MM.1S (cell line): ENCODE measurements at regions not wholly inside any gene's neighbourhood (a gene's known extent, or its start where the extent isn't known, plus 50 kb on each side); places are given as distances from the start of the nearest gene placed in this dataset.
"Not testable (repeated sequence)": the region's sequence is repeated elsewhere in the genome, so short reads cannot be mapped to it uniquely, and the experiment has no call there.

ENCODE experiments used
- DNase-seq: peaks from one replicate; pipeline ENCODE4 v3.0.0-alpha.2; 2015
- H2AFZ ChIP-seq: fragments of 300-600 bp; sonication (generic); 2 replicates; pipeline ENCODE4 v1.6.0; 2016; ENCODE audit warnings: antibody characterized with exemption, low read length
- H3F3A ChIP-seq: fragments of 300-600 bp; sonication (generic); 2 replicates; pipeline ENCODE4 v1.6.1; 2016; ENCODE audit warnings: mild to moderate bottlenecking, antibody characterized with exemption, low read length, moderate library complexity, mixed read lengths; ENCODE audit not compliant: insufficient read depth
- H3K27ac ChIP-seq: fragments of 300-600 bp; sonication (generic); 2 replicates; pipeline ENCODE4 v1.5.1; 2016; ENCODE audit warnings: mild to moderate bottlenecking, low read length
- H3K27me3 ChIP-seq: fragments of 300-600 bp; sonication (generic); replicated peaks from 2 replicates; pipeline ENCODE4 v1.6.0; 2016; ENCODE audit warnings: low read length; ENCODE audit not compliant: insufficient read depth
- H3K36me3 ChIP-seq: fragments of 300-600 bp; sonication (generic); replicated peaks from 2 replicates; pipeline ENCODE4 v1.6.1; 2016; ENCODE audit warnings: mild to moderate bottlenecking, low read length, mixed read lengths; ENCODE audit not compliant: insufficient read depth
- H3K4me1 ChIP-seq: fragments of 300-600 bp; sonication (generic); 2 replicates; pipeline ENCODE4 v1.6.1; 2016; ENCODE audit warnings: low read length, mixed read lengths
- H3K4me2 ChIP-seq: fragments of 300-600 bp; sonication (generic); 2 replicates; pipeline ENCODE4 v1.6.0; 2016; ENCODE audit warnings: low read depth, low read length
- H3K4me3 ChIP-seq: fragments of 300-600 bp; sonication (generic); 2 replicates; pipeline ENCODE4 v1.5.1; 2016; ENCODE audit warnings: low read length, mixed read lengths
- H3K79me2 ChIP-seq: fragments of 300-600 bp; sonication (generic); 2 replicates; pipeline ENCODE4 v1.6.1; 2016; ENCODE audit warnings: mixed run types, low read length, mixed read lengths
- H3K9ac ChIP-seq: fragments of 300-600 bp; sonication (generic); 2 replicates; pipeline ENCODE4 v1.6.1; 2016; ENCODE audit warnings: low read length, mixed read lengths
- H3K9me2 ChIP-seq: fragments of 300-600 bp; sonication (generic); replicated peaks from 2 replicates; pipeline ENCODE4 v1.6.1; 2016; ENCODE audit warnings: mild to moderate bottlenecking, low read length, mixed read lengths; ENCODE audit not compliant: insufficient read depth
- H3K9me3 ChIP-seq: fragments of 300-600 bp; sonication (generic); replicated peaks from 2 replicates; pipeline ENCODE4 v1.6.1; 2016; ENCODE audit warnings: mild to moderate bottlenecking, low read length, mixed read lengths; ENCODE audit not compliant: insufficient read depth
- H4K20me1 ChIP-seq: fragments of 300-600 bp; sonication (generic); 2 replicates; pipeline ENCODE4 v1.6.1; 2016; ENCODE audit warnings: mild to moderate bottlenecking, low read length, moderate library complexity, mixed read lengths; ENCODE audit not compliant: insufficient read depth
- CTCF ChIP-seq: fragments of 300-600 bp; sonication (generic); IDR thresholded peaks from 2 replicates; pipeline ENCODE4 v1.5.1; 2016; ENCODE audit warnings: antibody characterized with exemption, low read length, mixed read lengths
- EZH2 ChIP-seq: fragments of 300-600 bp; sonication (generic); optimal IDR thresholded peaks from 2 replicates; pipeline ENCODE3; 2017; ENCODE audit warnings: low read depth, mild to moderate bottlenecking, antibody characterized with exemption, low read length, mixed read lengths
- EZH2phosphoT487 ChIP-seq: fragments of 300-600 bp; sonication (generic); IDR thresholded peaks from 2 replicates; pipeline ENCODE4 v1.6.1; 2018; ENCODE audit warnings: antibody characterized with exemption, low read length

GRCh38 chr6:85714893-85715530 is 72.3 kb upstream of the SYNCRIP start:
- H3K27ac ChIP-seq = no peak overlapping the region
- no peaks in the 10 kb centered on the region for H3K79me2 ChIP-seq
- TF ChIP-seq EZH2 (no peak), CTCF (no peak), EZH2phosphoT487 (no peak)
- H3K9me3 ChIP-seq = no peaks in the 10 kb centered on the region
- H3K9me2 ChIP-seq = no peaks in the 10 kb centered on the region
- no peak overlapping the region for H3K9ac ChIP-seq
- no peak for DNase-seq
- H3K4me1 ChIP-seq = no peaks in the 10 kb centered on the region
- H3K4me3 ChIP-seq = no peak overlapping the region
- no peaks in the 10 kb centered on the region for H3K27me3 ChIP-seq
- H3F3A ChIP-seq = no peaks in the 10 kb centered on the region
- no peak overlapping the region for H2AFZ ChIP-seq
- no peak overlapping the region for H3K4me2 ChIP-seq
- H4K20me1 ChIP-seq = no peaks in the 10 kb centered on the region
- H3K36me3 ChIP-seq = no peaks in the 10 kb centered on the region

- H3K4me2 ChIP-seq = no peak overlapping the region
- no peak for TF ChIP-seq EZH2phosphoT487
- TF ChIP-seq EZH2 = no peak
- no peak for TF ChIP-seq CTCF
- H3K79me2 ChIP-seq = no peaks in the 10 kb centered on the region
- H3K9me2 ChIP-seq = no peaks in the 10 kb centered on the region
- no peaks in the 10 kb centered on the region for H3K9me3 ChIP-seq
- no peak overlapping the region for H3K4me3 ChIP-seq
- no peaks in the 10 kb centered on the region for H3K4me1 ChIP-seq
- H3K27me3 ChIP-seq = no peaks in the 10 kb centered on the region
- H3K9ac ChIP-seq = no peak overlapping the region
- H3K27ac ChIP-seq = no peak overlapping the region
- H4K20me1 ChIP-seq = no peaks in the 10 kb centered on the region
- no peak for DNase-seq
- H3K36me3 ChIP-seq = no peaks in the 10 kb centered on the region
- H2AFZ ChIP-seq = no peak overlapping the region
- H3F3A ChIP-seq = no peaks in the 10 kb centered on the region
Measured at GRCh38 chr6:85712346-85712745, 69.7 kb upstream of the SYNCRIP start.

- not testable (repeated sequence) for H3K9ac ChIP-seq, H3F3A ChIP-seq, H4K20me1 ChIP-seq, DNase-seq, H3K4me2 ChIP-seq, H3K27ac ChIP-seq, H3K9me2 ChIP-seq, H3K4me3 ChIP-seq, H3K79me2 ChIP-seq, H2AFZ ChIP-seq, H3K9me3 ChIP-seq, H3K27me3 ChIP-seq, H3K4me1 ChIP-seq, H3K36me3 ChIP-seq
Measured at GRCh38 chr6:85707515-85708145, 64.9 kb upstream of the SYNCRIP start.

- DNase-seq = no peak
- TF ChIP-seq EZH2 (no peak), CTCF (no peak), EZH2phosphoT487 (no peak)
- no peaks in the 10 kb centered on the region for H3K79me2 ChIP-seq
- H3K9ac ChIP-seq = no peak overlapping the region
- H3K4me3 ChIP-seq = no peak overlapping the region
- H3K36me3 ChIP-seq = no peaks in the 10 kb centered on the region
- no peak overlapping the region for H3K27ac ChIP-seq
- no peaks in the 10 kb centered on the region for H3K4me1 ChIP-seq
- no peak overlapping the region for H3K4me2 ChIP-seq
- H3F3A ChIP-seq = no peaks in the 10 kb centered on the region
- H3K9me3 ChIP-seq = no peaks in the 10 kb centered on the region
- no peaks in the 10 kb centered on the region for H3K27me3 ChIP-seq
- H3K9me2 ChIP-seq = no peaks in the 10 kb centered on the region
- H4K20me1 ChIP-seq = no peaks in the 10 kb centered on the region
- H2AFZ ChIP-seq = no peak overlapping the region
Measured at GRCh38 chr6:85706272-85706671, 63.6 kb upstream of the SYNCRIP start.
